ENCODE measurements at regions not wholly inside any gene's neighbourhood (a gene's known extent, or its start where the extent isn't known, plus 50 kb on each side); places are given as distances from the start of the nearest gene placed in this dataset.

DNA sequence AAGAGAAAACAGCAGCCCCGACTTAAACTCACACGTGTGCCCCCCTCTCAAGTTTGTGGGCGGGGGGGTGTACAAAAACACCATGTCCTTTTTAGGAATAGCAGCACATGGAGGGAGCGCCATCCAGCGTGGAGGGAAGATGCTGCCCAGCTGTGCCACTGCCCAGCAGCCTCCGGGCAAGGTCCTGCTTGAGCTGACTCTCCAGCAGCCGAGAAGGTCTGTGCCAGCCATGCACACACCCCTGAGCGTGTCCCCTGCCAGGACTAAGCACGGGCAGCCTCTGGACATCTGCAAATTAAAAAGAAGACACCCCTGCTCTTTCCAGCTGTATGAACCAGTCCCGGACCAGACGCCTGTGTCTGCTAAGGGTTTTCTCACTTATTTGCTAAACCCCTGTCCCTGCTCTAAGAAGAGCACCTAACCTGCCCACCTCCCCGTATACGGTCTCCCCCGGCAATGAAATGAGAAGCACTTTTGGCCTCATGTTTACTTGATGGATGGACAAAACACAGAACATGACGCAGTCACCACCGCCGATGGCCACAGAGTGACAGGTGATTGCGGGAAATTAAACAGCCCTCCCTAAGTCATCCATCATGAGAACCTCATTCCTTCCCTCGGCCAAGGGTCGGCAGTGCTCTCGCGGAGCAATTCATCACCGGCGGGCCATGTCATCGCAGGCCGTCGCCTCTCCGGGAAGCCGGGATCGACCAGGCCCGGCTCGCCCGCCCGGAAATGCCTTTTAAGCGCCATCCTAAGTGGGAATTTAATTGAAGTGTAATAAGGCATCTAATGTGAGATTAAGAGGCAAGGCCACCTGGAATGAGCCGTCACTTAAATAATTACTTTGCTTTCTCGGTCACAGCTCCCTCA, 96.9 kb downstream of the OLFM1 start:
- TF ChIP-seq, protein P1, sequence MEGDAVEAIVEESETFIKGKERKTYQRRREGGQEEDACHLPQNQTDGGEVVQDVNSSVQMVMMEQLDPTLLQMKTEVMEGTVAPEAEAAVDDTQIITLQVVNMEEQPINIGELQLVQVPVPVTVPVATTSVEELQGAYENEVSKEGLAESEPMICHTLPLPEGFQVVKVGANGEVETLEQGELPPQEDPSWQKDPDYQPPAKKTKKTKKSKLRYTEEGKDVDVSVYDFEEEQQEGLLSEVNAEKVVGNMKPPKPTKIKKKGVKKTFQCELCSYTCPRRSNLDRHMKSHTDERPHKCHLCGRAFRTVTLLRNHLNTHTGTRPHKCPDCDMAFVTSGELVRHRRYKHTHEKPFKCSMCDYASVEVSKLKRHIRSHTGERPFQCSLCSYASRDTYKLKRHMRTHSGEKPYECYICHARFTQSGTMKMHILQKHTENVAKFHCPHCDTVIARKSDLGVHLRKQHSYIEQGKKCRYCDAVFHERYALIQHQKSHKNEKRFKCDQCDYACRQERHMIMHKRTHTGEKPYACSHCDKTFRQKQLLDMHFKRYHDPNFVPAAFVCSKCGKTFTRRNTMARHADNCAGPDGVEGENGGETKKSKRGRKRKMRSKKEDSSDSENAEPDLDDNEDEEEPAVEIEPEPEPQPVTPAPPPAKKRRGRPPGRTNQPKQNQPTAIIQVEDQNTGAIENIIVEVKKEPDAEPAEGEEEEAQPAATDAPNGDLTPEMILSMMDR (IDR thresholded peaks at IDR 0.05), result no peak
- no peak for TF ChIP-seq EZH2phosphoT487 (IDR thresholded peaks at IDR 0.05)
